ENCODE measurements at regions not wholly inside any gene's neighbourhood (a gene's known extent, or its start where the extent isn't known, plus 50 kb on each side); places are given as distances from the start of the nearest gene placed in this dataset.

- TF ChIP-seq EZH2phosphoT487 (IDR thresholded peaks at IDR 0.05; ENCODE audit: borderline replicate concordance, low read length) (no peak), CTCF (IDR thresholded peaks at IDR 0.05; ENCODE audit: low read depth, low read length, poor library complexity, severe bottlenecking) (no peak)
Measured at GRCh38 chr12:90512518-90512917, 442.5 kb downstream of the CCER1 start.
